HEK293 (cell line): ENCODE measurements at regions not wholly inside any gene's neighbourhood (a gene's known extent, or its start where the extent isn't known, plus 50 kb on each side); places are given as distances from the start of the nearest gene placed in this dataset.

Experiments used
- CTCF ChIA-PET: fragments of 350-600 bp; formaldehyde crosslinking; extraction: SDS; loops from one replicate; lab custom pipeline; 2021; ENCODE audit warnings: antibody characterized with exemption; lab: Yijun Ruan, JAX
- POLR2A ChIA-PET: fragments of 300-600 bp; formaldehyde crosslinking; extraction: SDS; loops from one replicate; lab custom pipeline; 2020; ENCODE audit warnings: antibody characterized with exemption, inconsistent platforms; lab: Yijun Ruan, JAX
- H3K27ac ChIP-seq: fragments of 200-500 bp; sonication (Bioruptor generic); 2 replicates; pipeline ENCODE4 v1.5.1; 2014; ENCODE audit warnings: low read depth, low read length, control low read depth, inconsistent platforms; ENCODE audit errors: extremely low read depth
- H3K36me3 ChIP-seq, 2 experiments: fragments of 200-500 bp in 1 of 2; sonication (Bioruptor generic) in 1 of 2; 1 replicate in 1 of 2; 2 replicates in 1 of 2; pipeline ENCODE4 v1.5.1; 2014 to 2017; ENCODE audit warnings: inconsistent platforms in 2 of 2, low read length in 2 of 2; ENCODE audit not compliant: control insufficient read depth in 2 of 2, insufficient read depth in 1 of 2
- H3K4me1 ChIP-seq: fragments of 200-500 bp; sonication (Bioruptor generic); 2 replicates; pipeline ENCODE4 v1.5.1; 2014; ENCODE audit warnings: mild to moderate bottlenecking, low read length, inconsistent platforms; ENCODE audit not compliant: control insufficient read depth, insufficient read depth
- H3K4me3 ChIP-seq: 2 replicates; pipeline ENCODE4 v1.5.1; 2011; ENCODE audit warnings: low read depth, mild to moderate bottlenecking, control low read depth, low read length, moderate library complexity
- H3K9me3 ChIP-seq: fragments of 200-500 bp; sonication (Bioruptor generic); 2 replicates; pipeline ENCODE4 v1.5.1; 2014; ENCODE audit warnings: low read depth, low read length, inconsistent platforms; ENCODE audit not compliant: control insufficient read depth, insufficient read depth
- YY2 ChIP-seq: fragments of 450-650 bp; formaldehyde crosslinking; IDR thresholded peaks from 2 replicates; pipeline ENCODE4 v1.5.1; 2016; ENCODE audit warnings: missing biosample characterization, missing genetic modification characterization
- ZBTB6 ChIP-seq: fragments of 450-650 bp; formaldehyde crosslinking; IDR thresholded peaks from 2 replicates; pipeline ENCODE4 v1.5.1; 2017; ENCODE audit warnings: missing biosample characterization, missing genetic modification characterization
- ZNF10 ChIP-seq: fragments of 450-650 bp; formaldehyde crosslinking; IDR thresholded peaks from 2 replicates; pipeline ENCODE4 v1.5.1; 2017; ENCODE audit warnings: missing biosample characterization, missing genetic modification characterization
- ZNF132 ChIP-seq: fragments of 450-650 bp; formaldehyde crosslinking; IDR thresholded peaks from 2 replicates; pipeline ENCODE4 v1.5.1; 2017; ENCODE audit warnings: missing biosample characterization, missing genetic modification characterization, borderline replicate concordance
- ZNF169 ChIP-seq: fragments of 450-650 bp; formaldehyde crosslinking; IDR thresholded peaks from 2 replicates; pipeline ENCODE4 v1.5.1; 2016; ENCODE audit warnings: missing biosample characterization, missing genetic modification characterization
- ZNF2 ChIP-seq: fragments of 450-650 bp; formaldehyde crosslinking; IDR thresholded peaks from 2 replicates; pipeline ENCODE4 v1.5.1; 2016; ENCODE audit warnings: missing biosample characterization, missing genetic modification characterization
- ZNF211 ChIP-seq: fragments of 450-650 bp; formaldehyde crosslinking; IDR thresholded peaks from 2 replicates; pipeline ENCODE4 v1.5.1; 2016; ENCODE audit warnings: low read depth, missing biosample characterization, missing genetic modification characterization
- ZNF221 ChIP-seq: fragments of 450-650 bp; formaldehyde crosslinking; IDR thresholded peaks from 2 replicates; pipeline ENCODE4 v1.5.1; 2017; ENCODE audit warnings: missing biosample characterization, missing genetic modification characterization, borderline replicate concordance
- ZNF280D ChIP-seq: fragments of 450-650 bp; formaldehyde crosslinking; IDR thresholded peaks from 2 replicates; pipeline ENCODE4 v1.5.1; 2016; ENCODE audit warnings: missing biosample characterization, missing genetic modification characterization
- ZNF341 ChIP-seq: fragments of 450-650 bp; formaldehyde crosslinking; IDR thresholded peaks from 2 replicates; pipeline ENCODE4; 2016; ENCODE audit warnings: low read depth, missing biosample characterization, missing genetic modification characterization
- ZNF404 ChIP-seq: fragments of 450-650 bp; formaldehyde crosslinking; IDR thresholded peaks from 2 replicates; pipeline ENCODE4 v1.5.1; 2017; ENCODE audit warnings: missing biosample characterization, missing genetic modification characterization
- ZNF529 ChIP-seq: fragments of 450-650 bp; formaldehyde crosslinking; IDR thresholded peaks from 2 replicates; pipeline ENCODE4 v1.5.1; 2017; ENCODE audit warnings: missing genetic modification characterization, missing biosample characterization; ENCODE audit not compliant: insufficient replicate concordance
- ZNF580 ChIP-seq: fragments of 450-650 bp; formaldehyde crosslinking; IDR thresholded peaks from 2 replicates; pipeline ENCODE4 v1.5.1; 2016; ENCODE audit warnings: missing biosample characterization, missing genetic modification characterization
- ZNF707 ChIP-seq: fragments of 450-650 bp; formaldehyde crosslinking; IDR thresholded peaks from 2 replicates; pipeline ENCODE4 v1.5.1; 2016; ENCODE audit warnings: missing biosample characterization, missing genetic modification characterization
- ZNF837 ChIP-seq: fragments of 450-650 bp; formaldehyde crosslinking; IDR thresholded peaks from 2 replicates; pipeline ENCODE4 v1.5.1; 2016; ENCODE audit warnings: missing biosample characterization, missing genetic modification characterization
- ZSCAN30 ChIP-seq: fragments of 450-650 bp; IDR thresholded peaks from 2 replicates; pipeline ENCODE4 v1.5.1; 2018; ENCODE audit warnings: missing biosample characterization, mild to moderate bottlenecking, missing genetic modification characterization, moderate library complexity
- TF ChIP-seq, protein P1 (sequence below): sonication (generic); formaldehyde crosslinking; IDR thresholded peaks from 2 replicates; pipeline ENCODE4 v1.8.1; 2022; ENCODE audit warnings: mild to moderate bottlenecking, moderate library complexity, missing genetic modification reagents
- TF ChIP-seq, protein P2 (sequence below): fragments of 450-650 bp; formaldehyde crosslinking; IDR thresholded peaks from 2 replicates; pipeline ENCODE4 v1.5.1; 2016; ENCODE audit warnings: missing biosample characterization, missing genetic modification characterization
- TF ChIP-seq, protein P3 (sequence below): fragments of 450-650 bp; formaldehyde crosslinking; IDR thresholded peaks from 2 replicates; pipeline ENCODE4 v1.5.1; 2016; ENCODE audit warnings: missing biosample characterization, missing genetic modification characterization

GRCh38 chr6:9659848-9660247, 755.0 kb downstream of the TFAP2A start (continued):
- no peak for TF ChIP-seq ZNF404 (tag by site-specific recombination)

- ChIA-PET POLR2A (no interaction called here), CTCF (no interaction called here)
- no peaks in the 10 kb centered on the region for H3K9me3 ChIP-seq
- H3K4me1 ChIP-seq = no peaks in the 10 kb centered on the region
- H3K4me3 ChIP-seq = no peak overlapping the region
- no peaks in the 10 kb centered on the region for H3K36me3 ChIP-seq
- no peak overlapping the region for H3K27ac ChIP-seq
- TF ChIP-seq ZNF211 (no peak), ZNF341 (tag by site-specific recombination) (no peak), ZNF837 (tag by site-specific recombination) (no peak), ZNF2 (tag by site-specific recombination) (no peak), ZSCAN30 (tag by site-specific recombination) (no peak), ZNF132 (no peak), ZNF221 (tag by site-specific recombination) (no peak), ZNF10 (no peak), ZBTB6 (tag by site-specific recombination) (no peak), ZNF280D (no peak), ZNF707 (tag by site-specific recombination) (no peak), ZNF580 (tag by site-specific recombination) (no peak), ZNF529 (no peak), YY2 (tag by site-specific recombination) (no peak), ZNF169 (tag by site-specific recombination) (no peak)
- TF ChIP-seq, protein P1, sequence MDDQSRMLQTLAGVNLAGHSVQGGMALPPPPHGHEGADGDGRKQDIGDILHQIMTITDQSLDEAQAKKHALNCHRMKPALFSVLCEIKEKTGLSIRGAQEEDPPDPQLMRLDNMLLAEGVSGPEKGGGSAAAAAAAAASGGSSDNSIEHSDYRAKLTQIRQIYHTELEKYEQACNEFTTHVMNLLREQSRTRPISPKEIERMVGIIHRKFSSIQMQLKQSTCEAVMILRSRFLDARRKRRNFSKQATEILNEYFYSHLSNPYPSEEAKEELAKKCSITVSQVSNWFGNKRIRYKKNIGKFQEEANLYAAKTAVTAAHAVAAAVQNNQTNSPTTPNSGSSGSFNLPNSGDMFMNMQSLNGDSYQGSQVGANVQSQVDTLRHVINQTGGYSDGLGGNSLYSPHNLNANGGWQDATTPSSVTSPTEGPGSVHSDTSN (CRISPR knock-in tag) = no peak
- TF ChIP-seq, protein P2, sequence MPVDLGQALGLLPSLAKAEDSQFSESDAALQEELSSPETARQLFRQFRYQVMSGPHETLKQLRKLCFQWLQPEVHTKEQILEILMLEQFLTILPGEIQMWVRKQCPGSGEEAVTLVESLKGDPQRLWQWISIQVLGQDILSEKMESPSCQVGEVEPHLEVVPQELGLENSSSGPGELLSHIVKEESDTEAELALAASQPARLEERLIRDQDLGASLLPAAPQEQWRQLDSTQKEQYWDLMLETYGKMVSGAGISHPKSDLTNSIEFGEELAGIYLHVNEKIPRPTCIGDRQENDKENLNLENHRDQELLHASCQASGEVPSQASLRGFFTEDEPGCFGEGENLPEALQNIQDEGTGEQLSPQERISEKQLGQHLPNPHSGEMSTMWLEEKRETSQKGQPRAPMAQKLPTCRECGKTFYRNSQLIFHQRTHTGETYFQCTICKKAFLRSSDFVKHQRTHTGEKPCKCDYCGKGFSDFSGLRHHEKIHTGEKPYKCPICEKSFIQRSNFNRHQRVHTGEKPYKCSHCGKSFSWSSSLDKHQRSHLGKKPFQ (tag by site-specific recombination) = no peak
- TF ChIP-seq, protein P3, sequence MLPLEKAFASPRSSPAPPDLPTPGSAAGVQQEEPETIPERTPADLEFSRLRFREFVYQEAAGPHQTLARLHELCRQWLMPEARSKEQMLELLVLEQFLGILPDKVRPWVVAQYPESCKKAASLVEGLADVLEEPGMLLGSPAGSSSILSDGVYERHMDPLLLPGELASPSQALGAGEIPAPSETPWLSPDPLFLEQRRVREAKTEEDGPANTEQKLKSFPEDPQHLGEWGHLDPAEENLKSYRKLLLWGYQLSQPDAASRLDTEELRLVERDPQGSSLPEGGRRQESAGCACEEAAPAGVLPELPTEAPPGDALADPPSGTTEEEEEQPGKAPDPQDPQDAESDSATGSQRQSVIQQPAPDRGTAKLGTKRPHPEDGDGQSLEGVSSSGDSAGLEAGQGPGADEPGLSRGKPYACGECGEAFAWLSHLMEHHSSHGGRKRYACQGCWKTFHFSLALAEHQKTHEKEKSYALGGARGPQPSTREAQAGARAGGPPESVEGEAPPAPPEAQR (tag by site-specific recombination) = no peak
These were observed 756.9 kb downstream of the TFAP2A start for GRCh38 chr6:9657994-9658393.
